ENCODE measurements at regions not wholly inside any gene's neighbourhood (a gene's known extent, or its start where the extent isn't known, plus 50 kb on each side); places are given as distances from the start of the nearest gene placed in this dataset.

DNA sequence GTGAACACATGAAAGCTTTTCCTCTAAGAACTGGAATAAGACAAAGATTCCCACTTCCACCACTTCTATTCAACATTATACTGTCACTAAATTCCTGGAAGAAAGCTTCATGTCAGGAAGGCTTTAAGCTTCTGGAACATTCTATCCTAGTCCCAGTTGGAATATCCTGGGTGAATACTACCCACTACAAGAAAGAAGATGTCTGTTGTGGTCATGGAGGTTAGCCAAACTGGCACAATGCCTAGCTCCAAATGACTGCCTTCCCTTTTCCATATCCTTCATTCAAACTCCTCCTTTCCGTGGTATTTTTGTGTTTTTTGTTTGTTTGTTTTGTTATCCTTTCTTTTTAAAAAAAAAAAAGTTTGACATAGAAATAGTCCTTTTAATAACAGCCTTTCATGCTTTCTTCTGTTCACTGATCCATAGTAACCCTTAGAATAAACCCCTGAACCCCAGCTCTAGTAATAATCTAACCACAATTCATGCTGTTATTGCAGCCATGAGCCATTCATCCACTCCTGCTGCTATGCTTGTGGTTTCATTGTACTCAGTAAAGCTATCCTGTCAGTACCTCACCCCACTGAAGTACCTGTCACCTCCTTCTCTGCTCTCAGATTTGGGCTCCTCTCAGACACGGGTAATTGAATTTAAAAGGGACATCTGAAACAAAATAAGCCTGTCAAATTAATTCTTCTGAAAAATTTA lies 447.5 kb downstream of the IGSF11 start:
- no peak overlapping the region for H3K4me3 ChIP-seq (ENCODE audit: low read depth, low read length)
- no peak for DNase-seq (ENCODE audit: low read depth)
- TF ChIP-seq, protein P1, sequence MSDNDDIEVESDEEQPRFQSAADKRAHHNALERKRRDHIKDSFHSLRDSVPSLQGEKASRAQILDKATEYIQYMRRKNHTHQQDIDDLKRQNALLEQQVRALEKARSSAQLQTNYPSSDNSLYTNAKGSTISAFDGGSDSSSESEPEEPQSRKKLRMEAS (IDR thresholded peaks at IDR 0.05; ENCODE audit: low read depth, low read length): no peak
- no peak for TF ChIP-seq MYC (IDR thresholded peaks at IDR 0.05; ENCODE audit: low read depth, low read length)
- TF ChIP-seq POLR2A (IDR thresholded peaks at IDR 0.05; ENCODE audit: extremely low read depth, insufficient read length): no peak
- TF ChIP-seq CTCF (IDR thresholded peaks at IDR 0.05; ENCODE audit: low read depth, low read length): no peak

GRCh38 chr3:118587847-118588246 lies 446.8 kb downstream of the IGSF11 start:
- no peak overlapping the region for H3K4me3 ChIP-seq (ENCODE audit: low read depth, low read length)
- no peak for DNase-seq (ENCODE audit: low read depth)
- TF ChIP-seq, protein P1 (IDR thresholded peaks at IDR 0.05; ENCODE audit: low read depth, low read length): no peak

GRCh38 chr3:118593277-118593670 lies 441.4 kb downstream of the IGSF11 start:
- TF ChIP-seq, protein P1 (IDR thresholded peaks at IDR 0.05; ENCODE audit: low read depth, low read length): no peak
- no peak for TF ChIP-seq POLR2A (IDR thresholded peaks at IDR 0.05; ENCODE audit: extremely low read depth, insufficient read length)
- TF ChIP-seq CTCF (IDR thresholded peaks at IDR 0.05; ENCODE audit: low read depth, low read length): no peak
- DNase-seq (ENCODE audit: low read depth): no peak
- H3K4me3 ChIP-seq (ENCODE audit: low read depth, low read length): no peak overlapping the region

DNA sequence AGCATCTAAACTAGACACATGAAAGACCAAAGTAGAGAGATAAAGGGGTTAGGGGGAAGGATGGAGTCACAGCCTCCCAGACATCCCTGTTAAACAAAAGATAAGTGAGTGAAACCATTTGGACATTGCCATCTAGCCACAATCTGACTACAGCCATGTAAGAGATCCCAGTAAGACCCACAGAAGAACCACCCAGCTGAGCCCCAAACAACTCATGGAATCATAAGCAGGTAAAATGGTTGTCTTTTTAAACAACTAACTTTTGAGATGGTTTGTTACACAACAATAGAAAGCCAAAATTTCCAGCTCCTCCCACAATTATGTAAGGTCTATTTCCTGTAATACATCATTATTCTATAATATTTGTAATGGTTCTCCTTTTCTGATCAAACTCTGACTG lies 437.5 kb downstream of the IGSF11 start:
- no peak overlapping the region for H3K4me3 ChIP-seq (ENCODE audit: low read depth, low read length)
- TF ChIP-seq CTCF (IDR thresholded peaks at IDR 0.05; ENCODE audit: low read depth, low read length): no peak
- no peak for TF ChIP-seq MYC (IDR thresholded peaks at IDR 0.05; ENCODE audit: low read depth, low read length)
- no peak for TF ChIP-seq POLR2A (IDR thresholded peaks at IDR 0.05; ENCODE audit: extremely low read depth, insufficient read length)
- TF ChIP-seq, protein P1 (IDR thresholded peaks at IDR 0.05; ENCODE audit: low read depth, low read length): no peak
- no peak for DNase-seq (ENCODE audit: low read depth)

- H3K4me3 ChIP-seq (ENCODE audit: low read depth, low read length): no peak overlapping the region
- TF ChIP-seq MYC (IDR thresholded peaks at IDR 0.05; ENCODE audit: low read depth, low read length): no peak
- TF ChIP-seq, protein P1 (IDR thresholded peaks at IDR 0.05; ENCODE audit: low read depth, low read length): no peak
- TF ChIP-seq CTCF (IDR thresholded peaks at IDR 0.05; ENCODE audit: low read depth, low read length): no peak
- no peak for TF ChIP-seq POLR2A (IDR thresholded peaks at IDR 0.05; ENCODE audit: extremely low read depth, insufficient read length)
- DNase-seq (ENCODE audit: low read depth): no peak
Measured at GRCh38 chr3:118607915-118608820, 426.5 kb downstream of the IGSF11 start.
